GM12873 (cell line): ENCODE measurements at regions not wholly inside any gene's neighbourhood (a gene's known extent, or its start where the extent isn't known, plus 50 kb on each side); places are given as distances from the start of the nearest gene placed in this dataset.

Experiments used
- CTCF ChIP-seq: IDR thresholded peaks from 2 replicates; pipeline ENCODE4 v1.5.1; 2012; ENCODE audit warnings: low read depth, mild to moderate bottlenecking, moderate library complexity, low read length, control low read depth; ENCODE audit not compliant: insufficient read depth; ENCODE audit errors: missing control alignments

GRCh38 chr18:8952769-8953760 lies 149.4 kb upstream of the NDUFV2 start:
- TF ChIP-seq CTCF: no peak

DNA sequence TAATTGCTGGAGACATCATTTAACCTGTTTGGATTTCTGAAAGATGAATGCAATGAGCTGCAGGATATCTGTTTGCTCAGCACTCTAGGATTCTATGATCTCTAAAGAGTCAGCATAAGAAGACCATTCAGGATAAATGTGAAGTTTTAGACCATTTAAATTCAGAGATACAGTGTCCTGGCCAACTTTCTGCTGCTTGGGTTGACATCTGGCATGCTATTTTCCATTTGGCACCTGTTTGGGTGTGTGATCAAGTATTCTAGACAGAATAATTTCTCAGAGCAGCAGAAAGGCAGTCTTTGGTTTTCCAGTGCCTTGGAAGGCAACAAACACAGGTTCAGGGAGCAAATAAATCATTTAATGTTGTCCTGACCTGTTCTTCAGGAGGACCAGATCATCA lies 144.8 kb upstream of the NDUFV2 start:
- no peak for TF ChIP-seq CTCF

- TF ChIP-seq CTCF: no peak
These were observed 143.8 kb upstream of the NDUFV2 start for GRCh38 chr18:8958660-8959059.

GRCh38 chr18:8959551-8960135 lies 142.9 kb upstream of the NDUFV2 start:
- TF ChIP-seq CTCF: no peak

GRCh38 chr18:8960740-8961657 lies 141.5 kb upstream of the NDUFV2 start:
- TF ChIP-seq CTCF: no peak

GRCh38 chr18:8962192-8962779 lies 140.2 kb upstream of the NDUFV2 start:
- no peak for TF ChIP-seq CTCF
